ENCODE measurements at regions not wholly inside any gene's neighbourhood (a gene's known extent, or its start where the extent isn't known, plus 50 kb on each side); places are given as distances from the start of the nearest gene placed in this dataset.

GRCh38 chr16:65418435-65418834 is 296.6 kb upstream of the CDH11 start:
- no peak overlapping the region for H3K4me3 ChIP-seq (replicated peaks in 1 of 2; ENCODE audit: low read depth in 2 of 2, low read length in 2 of 2)
- DNase-seq (ENCODE audit: low read depth in 2 of 2), result peak in 1 of 2 donors; percentile 4
- no peak for TF ChIP-seq CTCF (IDR thresholded peaks at IDR 0.05; ENCODE audit: low read depth, low read length)

- no peak for DNase-seq (ENCODE audit: low read depth in 2 of 2)
- no peak for TF ChIP-seq CTCF (IDR thresholded peaks at IDR 0.05; ENCODE audit: low read depth, low read length)
- no peak overlapping the region for H3K4me3 ChIP-seq (replicated peaks in 1 of 2; ENCODE audit: low read depth in 2 of 2, low read length in 2 of 2)
Observed at GRCh38 chr16:65415460-65415859, 293.6 kb upstream of the CDH11 start.

- no peak for TF ChIP-seq CTCF (IDR thresholded peaks at IDR 0.05; ENCODE audit: low read depth, low read length)
- peak; percentile 67 to 72 for DNase-seq (ENCODE audit: low read depth in 2 of 2)
- H3K4me3 ChIP-seq (replicated peaks in 1 of 2; ENCODE audit: low read depth in 2 of 2, low read length in 2 of 2), result no peak overlapping the region
Observed at GRCh38 chr16:65414284-65414984, 292.6 kb upstream of the CDH11 start.

- no peak overlapping the region for H3K4me3 ChIP-seq (replicated peaks in 1 of 2; ENCODE audit: low read depth in 2 of 2, low read length in 2 of 2)
- no peak for TF ChIP-seq CTCF (IDR thresholded peaks at IDR 0.05; ENCODE audit: low read depth, low read length)
- no peak for DNase-seq (ENCODE audit: low read depth in 2 of 2)
Observed at GRCh38 chr16:65413861-65414260, 292.0 kb upstream of the CDH11 start.

GRCh38 chr16:65410801-65411200 is 288.9 kb upstream of the CDH11 start:
- peak in 1 of 2 donors; percentile 2 for DNase-seq (ENCODE audit: low read depth in 2 of 2)
- no peak for TF ChIP-seq CTCF (IDR thresholded peaks at IDR 0.05; ENCODE audit: low read depth, low read length)
- H3K4me3 ChIP-seq (replicated peaks in 1 of 2; ENCODE audit: low read depth in 2 of 2, low read length in 2 of 2), result no peak overlapping the region

GRCh38 chr16:65409510-65409909 is 287.6 kb upstream of the CDH11 start:
- no peak for TF ChIP-seq CTCF (IDR thresholded peaks at IDR 0.05; ENCODE audit: low read depth, low read length)
- peak in 1 of 2 donors; percentile 25 for DNase-seq (ENCODE audit: low read depth in 2 of 2)

GRCh38 chr16:65406933-65407332 is 285.1 kb upstream of the CDH11 start:
- TF ChIP-seq CTCF (IDR thresholded peaks at IDR 0.05; ENCODE audit: low read depth, low read length), result no peak
- peak in 1 of 2 donors; percentile 26 for DNase-seq (ENCODE audit: low read depth in 2 of 2)
- no peak overlapping the region for H3K4me3 ChIP-seq (replicated peaks in 1 of 2; ENCODE audit: low read depth in 2 of 2, low read length in 2 of 2)

More at GRCh38 chr16:65409510-65409909, 287.6 kb upstream of the CDH11 start:
- no peak overlapping the region for H3K4me3 ChIP-seq (replicated peaks in 1 of 2; ENCODE audit: low read depth in 2 of 2, low read length in 2 of 2)

Measured in cardiac fibroblast (primary cell).